GM18873 (cell line): ENCODE measurements at regions not wholly inside any gene's neighbourhood (a gene's known extent, or its start where the extent isn't known, plus 50 kb on each side); places are given as distances from the start of the nearest gene placed in this dataset.

Experiments
- ATAC-seq: cut with Tn5 transposase; IDR thresholded peaks from one replicate; pipeline ENCODE4 v1.9.1; 2021; ENCODE audit warnings: mild to moderate bottlenecking, moderate library complexity, moderate number of reproducible peaks; ENCODE audit not compliant: unreplicated experiment, low FRiP score

DNA sequence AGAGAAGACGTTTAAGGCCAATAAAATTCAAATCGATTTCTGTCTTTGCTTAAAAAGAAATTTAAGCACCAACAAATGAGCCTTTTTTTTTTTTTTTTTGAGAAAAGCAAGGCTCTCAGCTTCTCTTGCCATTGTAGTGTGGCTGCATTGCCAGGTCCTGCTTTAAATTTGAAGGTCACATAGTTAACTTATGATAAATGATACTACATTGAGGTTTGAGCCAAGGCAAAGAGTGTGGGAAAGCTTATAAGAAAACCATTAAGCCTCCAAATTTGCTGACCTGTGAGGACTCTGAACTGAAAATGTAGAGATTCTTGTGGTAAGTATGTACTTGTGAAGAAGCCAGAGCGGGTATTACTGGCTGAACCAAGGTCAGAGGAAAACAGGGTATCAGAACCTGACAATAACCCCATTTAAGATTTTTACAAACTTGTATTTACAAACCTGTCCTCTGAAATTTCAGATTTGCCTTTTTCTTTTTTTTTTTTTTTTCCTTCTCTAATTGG is 519.7 kb upstream of the RGMA start:
- no peak for ATAC-seq

DNA sequence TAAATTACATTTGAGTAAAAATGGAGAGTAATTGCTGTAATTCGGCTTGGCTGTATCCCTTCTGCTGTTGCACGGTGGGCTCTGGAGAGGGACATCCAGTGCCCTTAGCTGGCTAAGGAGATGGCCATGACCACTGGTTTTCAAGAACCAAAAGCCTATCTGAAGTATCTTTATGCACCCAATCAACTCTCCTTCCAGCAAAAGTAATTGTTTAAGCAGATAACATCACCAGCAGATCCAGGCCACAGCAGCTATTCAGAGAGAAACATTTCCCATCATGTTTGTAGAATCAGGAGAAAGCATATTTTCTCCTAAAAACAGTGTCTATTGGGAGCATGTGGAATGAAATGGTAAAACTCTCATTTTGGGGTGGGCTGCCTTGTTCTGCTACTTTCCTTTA is 514.5 kb upstream of the RGMA start:
- ATAC-seq = no peak

DNA sequence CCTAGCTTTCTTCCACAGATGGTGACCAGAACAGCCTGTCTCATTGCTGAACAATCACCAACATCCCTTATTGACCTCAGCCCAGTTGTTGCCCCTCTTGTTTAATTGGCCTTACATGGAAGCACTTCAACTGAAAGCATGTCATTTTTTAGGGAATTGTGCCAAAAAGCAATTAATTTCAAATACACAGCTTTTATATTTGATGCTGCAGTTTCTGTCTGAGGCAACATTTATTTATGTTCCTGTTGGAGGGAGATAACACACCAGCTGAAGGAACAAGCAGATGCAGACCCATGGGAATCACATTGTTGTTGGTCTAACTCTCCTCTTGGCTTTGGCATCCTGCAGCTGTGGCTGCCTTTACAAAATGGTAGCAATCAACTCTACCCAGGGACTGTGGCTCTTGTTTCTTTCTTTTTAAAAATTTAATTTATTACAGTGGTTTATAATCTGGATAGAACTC is 498.1 kb upstream of the RGMA start:
- no peak for ATAC-seq

DNA sequence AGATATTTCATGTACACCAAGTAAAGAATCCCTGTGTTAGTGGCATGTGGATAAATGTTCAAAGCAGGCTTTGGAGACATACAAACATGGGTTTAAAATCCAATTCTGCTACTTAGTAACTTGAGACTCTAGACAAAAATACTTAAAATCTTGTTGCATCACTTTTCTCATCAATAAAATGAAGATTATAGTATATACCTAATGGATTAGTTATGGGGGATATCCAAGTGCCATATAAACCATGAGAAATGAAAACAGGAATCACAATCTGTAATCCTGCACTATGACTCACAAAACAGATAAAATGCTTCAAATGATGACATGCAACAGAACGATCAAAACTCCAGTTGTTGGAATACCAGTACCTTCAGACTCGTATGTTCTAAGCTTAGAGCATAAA is 496.0 kb upstream of the RGMA start:
- ATAC-seq = no peak

DNA sequence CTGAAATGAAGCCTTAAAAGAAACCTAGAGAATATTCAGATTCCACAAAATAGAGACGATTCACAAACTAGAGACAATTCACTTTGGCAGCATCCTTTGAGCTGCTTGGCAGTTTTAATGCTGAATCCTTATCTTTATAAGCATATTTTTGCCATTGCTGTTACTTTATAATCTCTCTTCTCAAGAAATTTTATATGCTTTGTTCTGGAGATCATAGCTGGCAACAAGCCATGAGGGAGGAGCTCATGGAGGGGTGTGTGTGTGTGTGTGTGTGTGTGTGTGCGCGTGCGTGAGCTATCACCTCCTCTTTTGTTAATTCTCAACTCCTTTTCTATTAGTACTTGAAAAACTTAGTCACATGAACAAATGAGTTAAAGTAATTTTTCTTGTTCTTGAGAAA is 495.0 kb upstream of the RGMA start:
- no peak for ATAC-seq

DNA sequence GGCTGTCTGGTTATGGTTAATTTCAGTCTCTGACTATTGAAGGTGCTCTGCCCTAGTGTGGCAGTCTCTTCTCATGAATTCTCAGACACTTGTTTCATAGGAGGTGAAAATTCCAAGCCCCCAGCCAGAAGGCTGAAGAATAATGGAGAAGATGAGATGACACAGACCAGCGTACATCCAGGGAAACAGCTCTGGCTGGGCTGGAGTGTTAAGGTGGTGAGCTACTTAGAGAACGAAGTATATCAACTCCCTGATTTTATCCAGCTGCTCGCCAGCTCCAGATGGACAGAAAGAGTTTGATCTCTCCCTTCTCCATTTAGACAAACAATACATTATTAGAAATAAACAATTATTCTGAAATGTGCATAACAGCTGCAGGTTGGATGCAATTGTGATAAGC is 494.5 kb upstream of the RGMA start:
- ATAC-seq = no peak

DNA sequence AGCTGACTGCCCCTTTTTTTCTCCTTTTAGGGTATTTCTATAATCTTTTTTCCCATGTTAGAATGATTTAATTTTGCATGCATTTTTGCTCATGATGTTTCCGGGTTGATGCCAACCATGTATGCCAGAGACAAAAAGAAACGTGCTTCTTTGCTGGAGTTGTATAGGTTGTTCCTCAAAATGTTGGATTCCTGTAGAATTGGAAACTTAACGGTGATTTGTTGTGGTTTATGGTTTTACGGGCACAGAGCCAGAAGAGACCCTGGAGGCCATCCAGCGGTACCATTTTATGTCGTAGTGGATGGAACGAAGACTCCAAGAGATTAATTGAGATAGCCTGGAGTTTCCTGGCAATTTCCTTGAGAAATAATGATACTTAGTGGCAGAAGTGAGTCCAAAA is 481.5 kb upstream of the RGMA start:
- no peak for ATAC-seq

DNA sequence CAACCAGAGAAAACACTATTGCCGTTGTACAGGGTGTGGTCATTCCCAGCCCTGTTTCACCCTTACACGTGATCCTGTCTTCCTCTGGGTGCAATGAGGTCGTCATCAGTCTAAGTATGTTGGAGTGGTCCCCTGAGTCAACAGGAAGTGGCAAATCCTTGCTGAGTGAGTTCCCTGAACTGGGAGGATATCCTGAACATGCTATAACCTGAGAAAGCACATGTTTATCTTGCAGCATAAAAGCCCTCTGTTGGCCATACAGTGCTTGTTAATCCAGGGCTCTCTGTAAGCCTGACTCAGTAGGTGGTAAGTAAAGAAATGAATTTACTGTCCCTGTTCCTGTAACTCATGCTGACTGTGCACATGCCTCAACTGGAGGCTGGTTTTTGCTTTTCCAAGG is 477.8 kb upstream of the RGMA start:
- no peak for ATAC-seq

DNA sequence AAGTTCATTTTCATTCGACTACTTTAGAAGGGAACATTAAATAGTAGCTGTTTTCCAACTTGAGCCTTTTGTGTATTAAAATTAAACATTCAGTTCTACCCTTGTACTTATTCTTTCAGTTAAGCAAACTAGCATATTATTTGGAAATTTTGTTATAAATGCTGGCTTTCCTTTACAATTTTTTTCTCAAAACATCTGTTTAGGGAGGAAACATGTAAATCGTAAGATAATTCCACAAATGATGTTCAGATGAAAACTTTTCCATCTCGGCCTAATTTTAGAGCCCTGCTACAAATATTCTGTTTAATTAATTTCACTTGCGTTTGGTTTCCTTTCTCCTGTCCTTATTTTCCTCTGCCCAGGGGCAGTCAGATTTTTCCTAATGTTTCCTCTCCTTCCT is 476.2 kb upstream of the RGMA start:
- no peak for ATAC-seq

DNA sequence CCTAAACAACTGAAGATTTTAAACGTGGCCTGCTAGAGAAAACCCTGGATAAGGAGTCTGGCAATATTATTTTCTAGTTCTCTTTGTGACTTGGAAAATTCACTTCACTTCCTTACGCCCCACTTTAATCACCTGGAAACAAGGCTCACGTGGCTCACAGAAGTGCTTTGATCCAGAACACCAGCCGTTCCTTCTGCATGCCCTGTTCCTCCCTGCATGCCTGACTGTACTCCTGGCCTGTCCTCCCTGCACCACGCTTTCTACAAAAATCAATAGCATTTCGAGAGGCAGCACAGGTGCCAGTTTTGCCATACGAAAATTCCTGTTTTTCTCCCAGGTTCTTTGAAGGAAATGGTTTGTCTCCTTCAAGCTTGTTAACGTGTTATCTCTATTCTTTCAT is 474.2 kb upstream of the RGMA start:
- ATAC-seq = no peak

DNA sequence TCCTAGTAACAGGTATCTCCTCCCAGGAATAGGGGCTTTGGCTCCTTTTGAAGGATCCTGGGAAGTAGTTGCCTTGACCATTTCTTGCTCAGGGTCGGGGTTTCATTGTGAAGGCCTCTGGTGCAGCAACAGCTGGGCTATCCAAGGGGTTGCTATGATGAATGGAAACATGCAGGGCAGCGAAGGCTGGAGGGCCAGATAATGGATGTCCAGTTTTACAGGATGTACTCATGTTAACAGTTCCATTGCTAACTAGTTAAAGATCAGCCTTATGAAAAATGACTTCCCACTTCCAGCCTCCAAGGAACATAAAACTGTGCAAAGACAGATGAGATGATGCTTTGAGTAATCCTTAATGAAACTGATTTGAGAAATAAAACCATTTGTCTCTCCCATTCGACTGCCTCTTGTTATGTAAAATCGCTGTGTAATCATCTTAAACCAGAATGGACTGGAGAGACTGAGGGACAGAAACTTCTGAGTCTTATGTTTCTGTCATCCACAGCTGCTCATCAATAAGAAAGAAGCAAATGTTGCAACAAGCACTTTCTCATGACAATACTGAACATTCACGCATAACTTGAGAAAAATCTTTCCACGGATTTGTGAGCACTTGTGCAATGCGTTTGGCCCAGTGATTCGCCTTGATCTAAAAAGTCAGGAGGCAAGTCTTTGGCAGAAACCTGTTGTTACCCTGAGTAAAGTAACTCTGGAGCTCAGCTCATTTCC is 473.5 kb upstream of the RGMA start:
- no peak for ATAC-seq

DNA sequence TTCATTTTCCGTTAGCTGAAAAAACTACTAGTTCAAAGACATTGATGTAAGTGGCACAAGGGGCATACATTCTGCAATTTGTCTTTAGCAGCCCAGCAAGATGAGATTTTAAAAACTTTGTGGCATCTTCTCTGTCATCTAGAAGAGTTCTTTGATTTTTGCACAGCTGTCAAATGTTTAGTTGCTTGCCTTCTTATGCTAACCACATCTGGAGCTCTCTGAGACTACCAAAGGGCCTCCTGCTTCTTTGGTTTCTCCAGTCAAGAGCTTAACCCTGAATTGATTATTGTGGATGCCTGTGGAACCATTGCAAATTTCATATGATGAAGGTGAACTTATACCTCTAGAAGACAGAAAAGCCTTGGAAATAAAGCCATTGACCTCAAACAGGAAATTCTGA is 468.7 kb upstream of the RGMA start:
- no peak for ATAC-seq

DNA sequence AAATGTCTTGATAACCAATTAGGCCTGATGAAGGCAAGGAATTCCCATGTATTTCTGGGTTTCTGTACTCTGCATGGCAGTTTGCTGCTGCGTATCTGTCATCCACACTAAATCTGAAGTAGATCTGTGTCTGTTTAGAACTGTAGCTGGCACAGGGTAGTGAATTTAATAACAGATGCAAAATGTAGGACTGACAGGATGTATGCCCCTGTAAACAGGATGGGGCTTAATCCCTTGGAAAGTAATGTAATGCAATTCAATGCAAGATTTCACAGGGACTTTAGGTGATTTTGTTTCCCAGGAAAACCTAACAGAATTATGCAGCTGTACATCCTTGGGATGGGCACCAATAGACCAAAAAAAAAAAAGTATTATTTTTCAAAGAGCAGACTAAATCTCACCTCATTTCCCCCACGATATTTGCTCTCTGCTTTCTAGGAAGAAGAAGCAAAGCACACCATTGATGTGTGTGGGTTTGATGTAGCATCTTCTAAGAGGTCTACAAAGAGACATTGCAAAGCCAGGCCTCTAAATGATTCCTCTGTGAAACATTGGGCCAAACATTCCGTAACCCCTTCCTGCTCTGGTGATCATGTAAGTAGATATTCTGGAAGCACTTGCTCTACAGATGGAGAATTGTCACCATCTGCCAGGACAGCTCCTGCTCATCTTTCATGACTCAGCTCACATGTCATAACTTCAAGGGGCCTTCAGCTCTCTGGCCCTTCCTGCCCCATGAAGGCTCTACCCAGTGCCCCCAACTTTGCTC is 464.3 kb upstream of the RGMA start:
- ATAC-seq = no peak

DNA sequence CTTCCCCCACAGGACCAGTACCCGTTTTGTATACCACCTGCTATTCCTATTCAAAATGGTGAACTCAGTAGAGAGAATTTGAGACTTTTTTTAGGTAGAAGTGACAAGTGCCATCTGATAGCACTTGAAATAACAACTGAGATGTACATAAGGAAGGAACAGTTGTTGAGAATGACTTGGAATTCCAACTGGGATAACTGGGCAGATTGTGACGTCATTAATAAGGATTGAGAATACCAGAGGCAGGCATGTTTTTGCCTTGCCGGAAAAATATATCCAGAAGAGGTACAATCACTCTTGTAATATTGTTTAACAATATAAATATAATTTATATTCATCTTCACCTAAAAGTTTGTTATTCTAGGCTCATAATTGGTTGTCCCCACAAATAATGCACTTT is 454.1 kb upstream of the RGMA start:
- no peak for ATAC-seq

DNA sequence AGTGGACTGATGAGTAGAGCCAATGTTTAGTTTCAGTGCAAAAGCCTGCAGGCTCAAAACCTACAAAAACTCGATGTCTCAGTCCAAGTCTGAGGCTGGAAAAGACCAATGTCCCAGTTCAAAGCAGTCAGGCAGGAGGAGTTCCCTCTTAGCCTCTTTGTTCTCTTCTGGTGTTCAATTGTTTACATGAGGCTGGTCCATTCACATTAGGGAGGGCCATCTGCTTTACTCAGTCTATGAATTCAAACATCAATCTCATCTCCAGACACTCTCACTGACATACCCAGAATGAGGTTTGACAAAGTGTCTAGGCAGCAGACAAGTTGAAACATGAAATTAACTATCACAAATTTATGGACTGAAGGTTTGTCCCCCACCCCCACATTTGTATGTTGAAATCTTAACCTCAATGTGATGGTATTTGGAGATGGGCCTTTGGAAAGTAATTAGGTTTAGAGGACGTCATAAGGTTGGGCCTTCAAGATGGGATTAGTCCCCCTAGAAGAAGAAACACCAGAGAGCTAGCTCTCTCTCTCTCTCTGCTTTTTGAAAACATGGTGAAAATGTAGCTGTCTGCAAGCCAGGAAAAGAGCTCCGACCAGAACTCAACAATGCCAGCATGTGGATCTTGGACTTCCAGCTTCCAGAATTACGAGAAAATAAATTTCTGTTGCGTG is 438.5 kb upstream of the RGMA start:
- ATAC-seq = no peak

DNA sequence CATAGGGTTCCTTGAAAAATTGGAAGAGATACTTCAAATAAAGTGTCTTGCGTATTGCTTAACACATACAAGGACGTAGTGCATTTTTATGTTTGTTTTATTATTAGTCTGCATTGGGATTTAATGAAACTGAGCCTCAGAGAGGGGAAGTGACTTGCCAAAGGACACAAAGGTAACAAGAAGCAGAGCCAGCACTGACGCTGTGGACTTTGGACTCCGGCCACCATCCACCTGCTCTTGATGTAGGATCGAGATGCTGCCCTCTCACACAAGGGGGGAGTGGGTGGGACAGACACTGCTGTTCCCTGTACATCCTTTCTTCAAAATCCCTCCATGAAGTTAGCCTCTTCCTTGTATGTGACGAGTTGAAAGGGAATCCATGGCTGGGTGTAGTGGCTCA is 435.4 kb upstream of the RGMA start:
- no peak for ATAC-seq

DNA sequence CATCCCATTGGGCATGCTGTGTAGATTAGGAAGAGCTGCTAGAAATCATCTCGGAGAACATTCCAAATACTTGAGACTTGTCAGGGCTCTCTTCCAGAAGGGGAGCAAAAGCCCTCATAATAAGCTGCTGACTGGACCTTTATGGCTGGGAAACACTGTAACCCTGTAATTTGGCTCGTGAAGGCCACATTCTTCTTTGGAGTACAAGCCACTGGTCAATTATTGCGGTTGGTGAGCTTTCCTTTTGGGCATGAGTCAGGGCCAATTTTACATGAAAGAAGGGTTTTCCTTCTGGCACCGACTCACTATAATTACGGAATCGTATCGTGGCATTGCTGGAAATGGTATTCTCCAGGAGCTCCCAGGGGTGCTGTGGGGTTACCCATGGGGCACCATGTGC is 434.5 kb upstream of the RGMA start:
- no peak for ATAC-seq

DNA sequence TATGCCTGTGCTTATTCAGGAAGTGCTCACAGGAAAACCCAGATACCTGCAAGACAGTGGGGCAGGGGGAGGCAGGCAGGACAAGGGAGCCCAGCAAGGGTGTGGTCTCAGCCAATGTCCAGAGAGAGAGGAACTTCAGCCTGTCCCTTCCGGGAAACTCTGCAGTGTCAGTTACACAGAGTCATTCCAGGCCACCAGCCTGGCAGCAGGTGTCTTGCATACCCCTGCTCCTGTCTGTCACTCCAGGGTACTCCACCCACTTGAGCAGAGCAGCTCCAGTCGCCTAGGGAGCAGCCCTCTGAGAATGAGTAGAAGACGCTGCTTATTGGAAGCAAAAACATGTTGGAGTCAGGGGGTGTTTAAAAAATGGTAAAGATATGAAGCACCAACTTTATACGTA is 431.2 kb upstream of the RGMA start:
- no peak for ATAC-seq

DNA sequence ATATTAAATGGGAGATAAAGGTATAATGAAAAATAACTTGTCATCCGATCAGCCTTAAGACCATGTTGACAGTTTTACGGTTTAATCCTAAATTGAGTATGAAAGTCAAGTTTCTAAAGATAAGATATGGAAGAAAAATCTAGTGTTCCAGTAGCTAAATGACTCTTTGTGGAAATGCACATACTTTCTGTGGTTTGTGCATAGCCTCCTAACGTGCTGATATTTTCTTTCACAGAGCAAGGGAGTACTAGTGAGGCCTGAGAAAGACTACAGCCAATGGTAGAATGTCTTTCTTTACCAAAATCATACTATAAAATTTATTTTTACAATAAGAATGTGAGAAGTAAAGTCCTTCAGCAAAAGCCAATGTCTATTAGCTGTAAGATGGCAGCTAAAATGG is 430.6 kb upstream of the RGMA start:
- ATAC-seq = no peak

DNA sequence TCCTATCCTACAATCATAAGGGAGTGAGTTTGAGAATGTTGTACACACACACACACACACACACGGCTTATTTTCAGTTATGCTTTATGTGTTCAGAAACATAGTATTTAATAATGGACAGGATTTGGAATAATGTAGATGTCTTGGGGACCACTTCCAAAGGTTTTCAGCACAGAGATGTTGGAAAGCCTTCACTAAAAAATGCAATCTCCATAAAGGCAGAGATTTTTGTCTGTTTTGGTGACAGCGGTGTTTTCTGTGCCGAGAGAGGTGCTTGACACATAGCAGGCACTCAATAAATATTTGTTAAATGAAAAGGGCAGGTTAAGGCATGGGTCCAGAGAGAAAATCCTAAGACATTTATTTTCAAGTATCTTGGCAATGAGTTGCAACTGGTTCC is 428.2 kb upstream of the RGMA start:
- ATAC-seq = no peak

DNA sequence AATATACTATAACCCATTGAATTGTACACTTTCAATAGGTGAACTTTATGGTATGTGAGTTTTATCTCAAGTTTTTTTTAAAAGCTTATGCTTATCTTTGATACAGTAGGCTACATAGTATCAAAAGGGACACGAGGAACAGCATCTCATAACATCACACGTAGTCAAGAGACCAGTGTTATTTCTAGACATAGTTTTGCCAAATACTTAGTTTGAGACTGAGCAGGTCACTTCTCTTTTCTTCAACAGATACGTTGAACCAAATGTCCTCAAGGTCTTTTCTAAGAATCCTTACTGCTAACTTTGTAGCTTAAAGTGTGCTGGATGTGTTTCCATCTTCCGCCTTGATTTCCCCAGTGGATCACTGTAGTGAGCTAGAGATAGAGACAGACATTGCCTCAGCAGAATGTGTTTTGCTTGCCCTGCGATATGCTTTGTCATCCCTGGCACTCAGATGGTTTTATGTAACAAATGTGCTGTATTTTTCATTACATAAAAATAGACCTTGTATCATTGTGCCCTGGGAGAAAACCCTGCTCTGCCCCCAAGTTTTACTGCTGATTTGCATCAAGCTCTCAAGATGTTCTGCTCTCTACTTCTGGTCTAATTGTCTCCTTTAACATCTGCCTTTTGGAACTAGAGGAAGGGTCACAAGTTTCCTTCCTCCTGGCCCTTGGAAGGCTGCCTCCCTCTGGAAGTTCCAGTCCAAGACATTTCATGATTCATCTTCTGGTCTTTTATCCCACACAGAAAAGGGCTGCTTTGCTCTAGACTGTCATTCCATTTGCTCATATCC is 426.4 kb upstream of the RGMA start:
- ATAC-seq = no peak
